HG03439 (cell line): ENCODE measurements at regions not wholly inside any gene's neighbourhood (a gene's known extent, or its start where the extent isn't known, plus 50 kb on each side); places are given as distances from the start of the nearest gene placed in this dataset.
"Not testable (repeated sequence)": the region's sequence is repeated elsewhere in the genome, so short reads cannot be mapped to it uniquely, and the experiment has no call there.

Source experiments
- ATAC-seq: cut with Tn5 transposase; IDR thresholded peaks from one replicate; pipeline ENCODE4 v1.9.1; 2021; ENCODE audit warnings: mild to moderate bottlenecking, moderate library complexity; ENCODE audit not compliant: unreplicated experiment

DNA sequence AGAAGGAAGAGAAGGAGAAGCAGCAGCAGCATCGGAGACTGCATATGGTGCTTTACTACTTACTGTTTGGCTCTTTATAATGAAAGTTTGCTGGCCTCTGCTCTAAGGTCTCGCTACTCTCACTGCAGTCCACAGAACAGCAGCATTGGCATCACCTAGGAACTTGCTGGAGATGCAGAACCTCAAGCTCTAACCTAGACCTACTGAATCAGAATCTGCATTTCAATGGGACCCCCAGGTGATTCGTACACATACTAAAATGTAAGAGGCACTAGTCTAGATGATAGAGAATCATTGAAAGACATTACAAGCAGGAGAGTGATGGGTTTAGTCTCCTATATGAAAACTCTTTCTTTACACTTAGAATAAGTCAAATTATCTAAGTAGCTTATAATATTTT, 270.6 kb downstream of the KLF5 start:
- ATAC-seq = no peak

- no peak for ATAC-seq
These were observed 268.8 kb downstream of the KLF5 start for GRCh38 chr13:73327579-73327978.

- no peak for ATAC-seq
These were observed 267.1 kb downstream of the KLF5 start for GRCh38 chr13:73325723-73326558.

- ATAC-seq = no peak
These were observed 266.3 kb downstream of the KLF5 start for GRCh38 chr13:73324842-73325722.

DNA sequence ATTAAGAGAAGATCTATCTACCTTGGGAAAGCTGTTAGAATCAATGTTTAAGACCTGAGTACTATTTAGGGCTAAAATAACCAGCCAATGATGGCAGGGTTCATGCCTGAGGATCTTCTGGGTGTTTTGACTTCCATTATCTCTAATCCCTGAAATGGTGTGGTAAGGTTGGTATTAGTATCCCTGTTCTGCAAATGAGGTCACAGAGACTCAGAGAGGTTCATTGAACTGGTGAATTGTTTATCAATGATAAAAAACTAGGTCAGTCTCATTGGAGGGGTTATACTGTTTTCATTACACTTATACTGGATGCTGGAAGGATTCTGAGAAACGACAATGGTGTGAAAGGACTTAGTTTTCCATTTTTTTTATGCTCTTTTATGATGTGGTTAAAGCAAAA, 264.8 kb downstream of the KLF5 start:
- ATAC-seq = no peak

- no peak for ATAC-seq
These were observed 262.2 kb downstream of the KLF5 start for GRCh38 chr13:73321043-73321442.

- ATAC-seq = no peak
These were observed 258.3 kb downstream of the KLF5 start for GRCh38 chr13:73317140-73317539.

GRCh38 chr13:73310366-73310765, 251.6 kb downstream of the KLF5 start:
- no peak for ATAC-seq

DNA sequence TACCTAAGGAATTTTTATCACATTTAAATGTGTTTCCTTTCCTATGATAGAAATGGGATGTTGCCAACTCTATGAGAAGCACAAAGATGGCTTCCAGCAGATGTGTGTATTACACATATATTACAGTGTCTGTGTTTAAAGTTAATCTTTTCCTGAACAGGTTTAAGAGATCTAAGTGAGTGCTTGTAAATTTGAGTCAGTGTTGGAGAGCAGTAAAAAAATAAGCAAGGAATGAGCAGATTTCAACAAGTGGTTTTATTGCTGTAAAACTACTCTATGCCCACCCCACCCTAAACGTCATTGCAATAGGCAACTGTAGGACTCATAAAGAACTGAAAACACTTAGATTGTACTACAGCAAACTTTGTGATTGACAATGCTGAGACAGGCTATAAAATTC, 248.7 kb downstream of the KLF5 start:
- ATAC-seq = no peak

DNA sequence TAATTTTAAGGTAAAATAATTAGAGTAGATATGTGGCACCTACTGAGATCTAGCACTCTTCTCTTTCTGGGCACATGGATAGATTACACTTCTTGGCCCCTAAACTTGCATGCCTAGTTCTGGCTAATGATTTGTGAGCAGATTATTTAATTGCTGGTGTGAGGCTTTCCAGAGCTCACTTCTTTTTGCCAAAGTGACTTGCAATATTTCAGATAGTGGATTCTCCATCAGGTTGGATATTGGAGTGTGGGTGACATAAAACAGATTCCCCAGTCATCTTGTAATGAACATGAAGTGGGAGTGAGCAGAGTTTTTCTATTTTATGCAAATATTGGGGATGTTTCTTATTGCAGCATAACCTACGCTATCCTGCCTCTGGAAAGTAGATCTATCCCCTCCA, 247.9 kb downstream of the KLF5 start:
- ATAC-seq = no peak

DNA sequence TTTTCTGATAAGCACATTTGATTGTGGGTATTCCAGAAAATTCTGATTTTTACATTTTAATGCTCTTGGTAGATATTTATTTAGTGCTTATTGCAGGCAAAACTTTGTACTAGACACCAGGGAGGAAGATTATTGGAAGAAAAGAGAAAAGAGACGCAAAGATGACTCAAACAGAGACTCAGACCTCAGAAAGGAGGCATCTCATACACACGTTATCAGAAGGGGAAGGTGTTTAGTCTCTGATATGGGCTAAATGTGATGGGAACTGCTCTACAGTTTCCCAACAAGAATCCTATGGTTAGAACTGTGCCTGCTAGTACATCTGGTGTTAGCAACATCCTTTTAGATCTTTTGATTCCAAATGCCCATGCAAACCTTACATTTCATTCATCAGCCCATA, 245.6 kb downstream of the KLF5 start:
- ATAC-seq = no peak

DNA sequence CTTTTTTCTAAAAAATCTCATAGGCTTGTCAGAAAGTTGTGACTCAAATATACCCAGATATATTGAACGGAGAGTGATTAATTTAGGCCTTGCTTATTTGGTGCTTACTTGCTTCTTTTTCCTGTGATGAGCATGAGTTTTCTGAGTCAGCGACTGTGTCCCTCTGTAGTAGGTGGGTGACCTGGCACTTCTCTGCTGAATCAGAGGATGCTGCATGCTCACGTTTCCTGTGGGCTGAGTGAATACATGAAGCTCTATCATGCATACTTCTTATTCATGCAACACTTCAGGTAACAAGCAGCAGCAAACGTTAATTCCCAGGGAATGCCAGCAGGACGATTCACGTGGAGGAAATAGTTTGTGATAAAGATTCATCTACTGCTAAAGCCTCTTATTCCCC, 245.0 kb downstream of the KLF5 start:
- ATAC-seq = no peak

DNA sequence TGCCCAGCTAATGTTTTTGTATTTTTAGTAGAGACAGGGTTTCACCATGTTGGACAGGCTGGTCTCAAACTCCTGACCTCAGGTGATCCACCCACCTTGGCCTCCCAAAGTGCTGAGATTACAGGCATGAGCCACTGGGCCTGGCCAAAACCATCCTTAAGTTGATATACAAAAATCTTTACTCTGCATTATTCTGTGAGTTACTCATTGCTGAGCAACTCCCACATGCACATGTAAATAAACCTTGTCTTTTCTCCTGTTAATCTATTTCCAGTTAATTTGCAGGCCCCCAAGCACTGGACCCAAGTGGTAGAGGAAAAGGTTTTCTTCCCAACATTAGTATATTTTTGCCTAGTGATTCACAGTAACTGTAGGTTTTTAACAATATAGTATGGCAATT, 242.8 kb downstream of the KLF5 start:
- not testable (repeated sequence) for ATAC-seq

DNA sequence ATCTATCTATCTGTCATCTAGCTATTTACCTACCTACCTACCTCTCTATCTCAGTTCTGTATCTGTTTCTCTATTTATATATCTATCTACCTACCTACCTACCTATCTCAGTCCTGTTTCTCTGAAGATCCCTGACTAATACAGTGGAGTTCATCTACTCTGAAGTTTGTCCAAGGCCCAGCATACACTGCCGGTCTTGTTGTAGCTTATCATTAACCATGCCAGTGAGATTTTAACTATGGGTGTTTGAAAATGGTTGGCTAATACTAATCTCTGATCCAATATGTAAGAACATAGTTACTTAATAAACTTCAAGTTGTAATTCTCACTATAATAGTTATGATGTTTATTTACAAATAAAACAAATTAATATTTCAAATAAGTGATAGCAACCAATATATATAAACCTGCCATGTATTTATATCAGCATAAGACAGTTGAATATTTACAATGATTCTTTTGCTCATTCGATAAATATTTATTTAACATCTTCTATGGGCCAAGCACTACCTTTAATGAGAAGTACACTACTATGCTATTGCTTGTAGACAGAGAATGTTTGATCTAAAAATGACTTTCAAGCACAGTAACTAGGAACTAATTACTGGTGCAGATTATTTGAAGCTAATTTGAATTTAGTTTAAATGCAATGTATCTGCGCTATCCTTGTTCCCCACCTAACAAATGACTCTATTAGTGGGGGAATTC, 242.1 kb downstream of the KLF5 start:
- ATAC-seq = no peak

- ATAC-seq = no peak
These were observed 241.0 kb downstream of the KLF5 start for GRCh38 chr13:73299787-73300186.

GRCh38 chr13:73293913-73294523, 235.2 kb downstream of the KLF5 start:
- no peak for ATAC-seq

DNA sequence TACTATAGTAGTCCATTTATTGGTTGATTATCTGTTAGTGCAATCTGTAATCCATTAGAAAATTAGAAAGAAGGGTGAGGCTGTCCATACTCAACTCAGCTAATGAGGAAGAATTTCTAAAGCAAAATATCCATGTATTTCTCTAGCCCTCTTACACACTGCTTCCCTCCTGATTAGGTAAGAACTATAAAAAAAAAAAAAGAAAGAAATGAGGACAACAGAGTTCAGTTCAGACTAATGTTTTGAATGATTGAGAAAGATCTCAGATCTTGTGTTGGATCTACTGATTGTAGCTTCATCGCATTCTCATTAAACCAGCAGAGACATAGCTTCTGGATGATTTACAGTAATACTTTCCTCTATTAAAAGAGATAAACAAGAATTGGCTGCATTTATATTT, 233.3 kb downstream of the KLF5 start:
- no peak for ATAC-seq

DNA sequence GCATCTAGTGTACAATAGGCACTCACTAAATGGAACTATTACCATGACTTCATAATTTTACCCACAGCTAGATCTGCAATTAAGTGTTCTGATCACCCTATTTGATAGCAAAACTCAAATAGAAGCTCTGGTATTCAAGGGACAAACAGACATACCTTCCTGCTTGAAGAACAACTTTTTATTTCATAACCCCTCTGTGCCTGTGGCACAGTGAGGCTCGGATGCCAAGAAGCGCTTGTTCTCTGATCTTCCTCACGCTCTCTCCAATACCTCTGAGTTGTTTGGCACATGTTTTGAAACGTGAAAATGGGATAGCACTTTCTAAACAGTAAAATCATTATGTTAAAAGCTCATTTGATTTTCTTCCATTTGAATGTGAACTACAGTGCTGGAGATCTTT, 232.0 kb downstream of the KLF5 start:
- no peak for ATAC-seq

DNA sequence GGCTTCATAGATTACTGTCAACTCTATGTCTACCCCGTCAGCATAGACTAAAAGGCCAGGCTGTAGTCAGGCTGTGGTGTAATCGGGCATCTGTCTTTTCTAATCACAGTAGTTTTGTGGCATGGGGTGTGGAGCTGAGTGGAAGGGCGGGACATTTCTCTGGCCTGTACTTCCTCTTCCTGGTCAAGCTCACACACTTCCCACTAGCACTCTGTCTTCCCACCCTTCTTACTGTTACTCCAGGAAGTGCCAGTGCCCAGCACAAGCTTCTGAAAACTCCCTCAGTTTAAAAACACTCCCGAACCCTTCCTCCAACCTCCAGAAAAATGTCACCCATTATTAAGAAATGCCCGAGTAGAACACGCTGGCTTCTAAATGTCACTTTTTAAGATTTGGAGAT, 229.8 kb downstream of the KLF5 start:
- ATAC-seq = no peak

GRCh38 chr13:73287831-73288230, 229.0 kb downstream of the KLF5 start:
- no peak for ATAC-seq
